GM21825 (cell line): ENCODE measurements at regions not wholly inside any gene's neighbourhood (a gene's known extent, or its start where the extent isn't known, plus 50 kb on each side); places are given as distances from the start of the nearest gene placed in this dataset.
A peak's percentile ranks its signal among the peaks of the same experiment; 100 is the strongest.
"Not testable (repeated sequence)": the region's sequence is repeated elsewhere in the genome, so short reads cannot be mapped to it uniquely, and the experiment has no call there.

Source experiments
- ATAC-seq: cut with Tn5 transposase; IDR thresholded peaks from one replicate; pipeline ENCODE4 v1.9.1; 2021; ENCODE audit warnings: mild to moderate bottlenecking, moderate library complexity; ENCODE audit not compliant: unreplicated experiment

- ATAC-seq: no peak
These were observed 563.9 kb downstream of the TFAP2A start for GRCh38 chr6:9851006-9851405.

GRCh38 chr6:9848094-9848493 is 566.8 kb downstream of the TFAP2A start:
- no peak for ATAC-seq

- no peak for ATAC-seq
These were observed 572.8 kb downstream of the TFAP2A start for GRCh38 chr6:9841886-9842725.

GRCh38 chr6:9834233-9834632 is 580.6 kb downstream of the TFAP2A start:
- no peak for ATAC-seq

- no peak for ATAC-seq
These were observed 583.1 kb downstream of the TFAP2A start for GRCh38 chr6:9831783-9832182.

GRCh38 chr6:9830808-9831207 is 584.1 kb downstream of the TFAP2A start:
- ATAC-seq: no peak

GRCh38 chr6:9825526-9825925 is 589.3 kb downstream of the TFAP2A start:
- ATAC-seq: no peak

GRCh38 chr6:9810727-9811126 is 604.1 kb downstream of the TFAP2A start:
- ATAC-seq: not testable (repeated sequence)

GRCh38 chr6:9810286-9810685 is 604.6 kb downstream of the TFAP2A start:
- ATAC-seq: no peak

- ATAC-seq: no peak
These were observed 608.7 kb downstream of the TFAP2A start for GRCh38 chr6:9806195-9806594.

- no peak for ATAC-seq
These were observed 613.6 kb downstream of the TFAP2A start for GRCh38 chr6:9801249-9801754.

- ATAC-seq: no peak
These were observed 615.3 kb downstream of the TFAP2A start for GRCh38 chr6:9799582-9799981.

GRCh38 chr6:9796827-9797226 is 618.0 kb downstream of the TFAP2A start:
- no peak for ATAC-seq

- no peak for ATAC-seq
These were observed 619.0 kb downstream of the TFAP2A start for GRCh38 chr6:9795880-9796279.

- ATAC-seq: no peak
These were observed 625.7 kb downstream of the TFAP2A start for GRCh38 chr6:9789201-9789600.

GRCh38 chr6:9784786-9785185 is 630.1 kb downstream of the TFAP2A start:
- no peak for ATAC-seq

- no peak for ATAC-seq
These were observed 631.3 kb downstream of the TFAP2A start for GRCh38 chr6:9783567-9783966.

- peak; percentile 61 for ATAC-seq
These were observed 648.5 kb downstream of the TFAP2A start for GRCh38 chr6:9766240-9766915.

- no peak for ATAC-seq
These were observed 653.7 kb downstream of the TFAP2A start for GRCh38 chr6:9761220-9761619.

GRCh38 chr6:9754515-9754914 is 660.4 kb downstream of the TFAP2A start:
- ATAC-seq: no peak

- ATAC-seq: no peak
These were observed 668.9 kb downstream of the TFAP2A start for GRCh38 chr6:9745966-9746365.

GRCh38 chr6:9745476-9745875 is 669.4 kb downstream of the TFAP2A start:
- no peak for ATAC-seq
